NCI-H1436 (cell line): ENCODE measurements at regions not wholly inside any gene's neighbourhood (a gene's known extent, or its start where the extent isn't known, plus 50 kb on each side); places are given as distances from the start of the nearest gene placed in this dataset.

Source experiments
- DNase-seq: peaks from one replicate; lab custom pipeline; 2025; lab: John Stamatoyannopoulos, UW

- no peak for DNase-seq
These were observed 310.9 kb upstream of the NEBL start for GRCh38 chr10:21207852-21208646.

DNA sequence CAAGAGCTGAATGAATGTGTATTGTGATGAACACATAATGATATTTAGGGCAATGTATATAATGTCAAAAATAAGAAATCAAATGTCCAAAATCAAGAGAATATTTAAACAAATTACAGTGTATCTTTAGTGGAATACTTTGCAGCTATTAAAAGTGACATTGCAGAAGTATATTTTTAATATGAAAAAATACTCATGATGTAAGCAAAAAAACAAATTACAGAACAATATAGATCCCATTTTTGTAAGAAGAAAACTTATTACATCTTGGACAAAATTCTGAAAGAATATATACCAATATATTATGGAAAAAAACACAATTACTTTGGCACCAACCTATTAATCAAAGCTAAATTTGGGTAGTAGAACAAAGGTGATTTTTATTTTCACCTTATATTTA lies 308.2 kb upstream of the NEBL start:
- DNase-seq = no peak

- DNase-seq = no peak
These were observed 306.5 kb upstream of the NEBL start for GRCh38 chr10:21203473-21204107.

DNA sequence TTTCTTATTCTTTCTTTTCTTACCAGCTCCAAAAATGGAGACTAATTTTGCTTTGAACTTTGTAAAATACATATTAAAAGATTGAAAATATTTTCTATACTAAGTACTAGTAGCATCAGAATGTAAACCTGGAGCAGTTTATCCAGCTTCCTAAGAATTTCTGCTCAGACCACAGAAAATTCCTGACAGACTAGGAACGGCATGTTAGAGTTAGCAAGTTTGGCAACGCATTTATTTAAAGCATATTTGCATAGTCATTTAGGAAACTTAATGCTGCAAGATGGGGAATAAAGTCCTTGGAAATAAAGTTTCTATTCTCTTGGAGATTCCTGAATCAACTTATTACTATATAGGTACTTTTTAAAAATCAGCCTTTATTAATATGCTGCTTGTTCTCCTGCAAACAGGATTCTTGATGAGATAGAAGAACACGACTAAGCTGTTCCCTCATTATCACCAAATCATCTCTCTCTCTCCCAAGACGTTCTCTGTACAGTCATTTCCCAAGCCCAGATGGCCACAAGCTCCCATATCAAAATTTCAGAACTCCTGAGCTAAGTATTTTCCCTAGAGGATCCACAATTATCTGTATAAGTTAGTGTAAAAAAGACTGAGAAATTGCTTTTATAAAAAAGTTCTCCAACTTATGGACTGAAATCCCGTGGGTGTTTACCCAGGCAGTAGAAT lies 305.8 kb upstream of the NEBL start:
- no peak for DNase-seq

- DNase-seq = no peak
These were observed 302.4 kb upstream of the NEBL start for GRCh38 chr10:21199501-21199900.

DNA sequence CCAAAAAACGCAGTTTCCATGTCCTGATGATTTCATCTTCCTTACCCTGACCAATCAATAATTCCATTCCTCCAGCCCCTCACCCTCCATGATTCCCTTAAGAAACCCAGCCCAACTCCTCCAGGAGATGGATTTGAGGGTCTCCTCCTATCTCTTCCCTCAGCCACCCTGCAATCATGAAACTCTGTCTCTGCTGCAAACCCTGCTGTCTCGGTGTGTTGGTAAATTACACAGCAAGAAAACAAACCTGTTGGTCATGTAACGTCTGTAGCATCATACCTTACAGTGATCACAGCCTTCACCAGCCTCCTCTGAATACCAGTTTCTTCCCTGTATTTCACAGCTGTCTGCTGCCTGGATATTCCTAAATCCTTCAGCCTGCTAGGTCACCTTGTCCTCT lies 300.7 kb upstream of the NEBL start:
- DNase-seq = no peak

DNA sequence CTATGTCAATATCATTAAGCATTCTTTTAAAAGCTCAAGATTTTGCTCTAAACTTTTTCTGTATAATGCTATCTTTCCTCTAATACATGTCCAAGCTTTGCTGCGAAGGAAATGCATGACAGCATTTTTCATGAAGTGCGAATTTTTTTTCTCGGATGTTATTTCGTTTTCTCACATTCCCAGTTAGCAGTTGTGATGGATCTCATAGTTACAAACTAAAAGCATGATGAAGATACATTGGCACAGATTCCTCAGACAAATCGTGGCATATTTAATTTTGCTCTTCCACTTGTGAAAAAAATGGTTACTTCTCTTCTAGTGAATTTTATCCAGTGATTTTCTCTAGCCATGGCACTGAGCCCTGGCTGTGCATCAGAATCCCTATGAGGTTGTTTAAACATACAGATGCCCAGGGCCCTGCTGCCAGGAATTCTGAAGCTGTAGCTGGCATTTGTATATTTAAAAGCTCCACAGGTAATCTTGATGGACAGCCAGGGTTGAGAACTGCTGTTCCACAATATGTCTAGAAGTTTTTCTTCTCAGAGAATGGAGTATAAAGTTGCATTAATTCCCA lies 299.8 kb upstream of the NEBL start:
- DNase-seq = no peak

DNA sequence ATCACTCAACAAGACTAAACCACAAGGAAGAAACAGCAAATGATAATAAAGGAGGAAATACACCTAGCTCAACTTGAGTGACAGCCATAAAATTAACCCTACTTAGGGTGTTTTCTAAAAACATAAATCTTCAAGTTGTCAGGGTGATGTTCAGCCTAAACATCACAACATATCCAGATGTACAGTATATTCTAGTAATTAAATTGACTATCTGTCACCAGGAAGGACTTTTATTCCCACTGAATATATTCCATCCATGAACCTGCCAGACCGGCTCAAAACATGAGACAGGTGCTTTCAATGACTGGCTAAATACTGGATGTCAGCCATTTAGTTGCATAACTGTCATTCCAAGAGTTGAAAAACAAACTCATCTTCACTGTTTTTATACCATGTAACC lies 298.1 kb upstream of the NEBL start:
- DNase-seq = no peak

GRCh38 chr10:21194510-21194993 lies 297.4 kb upstream of the NEBL start:
- DNase-seq = no peak

DNA sequence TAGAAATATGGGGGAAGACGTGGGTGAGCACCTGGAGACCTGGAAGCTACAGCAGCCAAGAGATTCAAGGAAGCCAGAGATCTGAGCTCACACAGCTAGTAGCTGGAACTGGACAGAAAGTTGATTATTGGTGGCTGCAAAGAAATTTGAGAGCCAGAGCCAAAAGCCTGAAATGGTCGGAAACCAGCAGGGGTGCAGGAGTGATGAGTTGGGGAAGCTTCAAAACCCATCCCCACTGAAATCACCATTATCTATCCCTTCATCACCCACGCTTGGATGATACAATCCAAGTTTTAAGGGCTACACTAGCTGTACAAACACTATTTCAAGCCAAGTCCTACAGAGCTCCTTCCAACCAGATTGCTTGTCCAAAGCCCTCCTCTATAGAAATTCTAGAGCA lies 296.1 kb upstream of the NEBL start:
- DNase-seq = no peak

DNA sequence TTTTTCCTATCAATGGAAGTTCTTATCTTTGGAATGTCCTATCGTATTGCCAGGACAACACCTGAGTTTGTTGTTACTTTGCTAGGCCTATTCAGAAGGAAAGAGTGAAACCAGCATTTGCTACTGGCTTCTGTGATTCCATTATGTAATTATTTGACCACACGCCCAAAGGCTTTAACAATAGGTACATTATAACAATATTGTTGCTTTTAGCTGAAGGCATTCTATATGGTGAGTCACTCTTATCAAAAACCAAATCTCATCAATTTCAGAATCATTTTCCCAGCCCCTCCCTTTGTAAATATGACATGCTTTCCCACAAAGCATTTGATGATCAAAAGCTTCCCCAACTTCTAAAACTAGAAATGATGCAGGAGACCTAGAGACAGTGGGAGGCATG lies 294.4 kb upstream of the NEBL start:
- no peak for DNase-seq

DNA sequence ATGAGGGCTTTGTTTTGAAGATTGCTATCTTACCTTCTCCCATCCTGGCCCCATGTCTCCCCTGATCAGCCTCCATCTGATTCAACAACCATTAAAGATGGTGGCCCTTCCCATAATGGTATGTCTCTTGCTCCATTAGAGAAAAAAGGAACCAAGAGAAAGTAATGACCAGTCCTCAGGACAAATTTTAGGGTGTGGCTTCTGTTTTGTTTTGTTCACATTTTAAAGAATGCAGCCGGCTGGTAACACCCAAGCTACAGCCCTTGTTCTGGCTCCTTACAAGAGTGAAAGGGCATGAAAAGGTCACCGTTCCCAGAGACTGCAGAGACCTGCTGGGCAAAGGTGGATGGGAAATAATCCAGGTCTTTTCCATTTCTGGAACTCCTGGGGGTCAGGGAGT lies 287.9 kb upstream of the NEBL start:
- no peak for DNase-seq

GRCh38 chr10:21184216-21184615 lies 287.1 kb upstream of the NEBL start:
- DNase-seq = peak; percentile 6

- no peak for DNase-seq
These were observed 285.9 kb upstream of the NEBL start for GRCh38 chr10:21183025-21183424.

DNA sequence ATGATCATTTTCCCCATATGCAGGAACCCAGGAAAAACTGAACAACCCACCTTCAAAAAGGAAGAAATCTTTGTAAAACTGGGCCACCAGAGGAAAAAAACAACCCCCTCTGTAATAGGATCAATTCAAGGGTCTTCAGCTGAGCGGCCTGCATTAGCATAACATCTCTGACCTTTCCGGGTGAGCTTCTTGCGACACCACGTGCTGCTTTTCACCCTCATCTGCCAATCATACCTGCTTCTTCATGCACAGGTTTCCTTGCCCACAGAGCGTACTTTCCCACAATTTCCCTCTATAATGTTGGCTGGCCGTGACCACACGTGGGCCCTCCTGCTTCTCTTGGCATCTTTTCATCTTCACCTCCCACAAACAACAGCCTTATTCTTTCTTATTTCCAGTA lies 284.3 kb upstream of the NEBL start:
- no peak for DNase-seq

DNA sequence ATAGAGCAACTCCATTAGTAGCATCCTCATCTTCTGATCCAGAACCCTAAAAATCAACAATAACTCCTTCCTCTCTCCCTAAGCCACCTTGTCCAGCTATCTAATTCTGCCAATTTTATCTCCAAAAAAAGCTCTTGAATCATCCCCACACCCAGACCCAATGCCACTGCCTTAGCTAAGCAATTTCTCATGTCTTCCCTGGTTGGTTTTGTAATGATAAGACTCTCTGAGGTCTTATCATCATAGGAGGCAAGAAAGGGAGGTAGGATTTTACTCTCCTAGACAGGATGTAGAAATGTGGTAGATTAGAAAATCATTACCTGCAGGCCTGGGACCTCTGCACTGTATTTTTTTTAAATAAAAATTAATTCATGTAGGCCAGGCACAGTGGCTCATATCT lies 283.5 kb upstream of the NEBL start:
- DNase-seq = no peak

- DNase-seq = no peak
These were observed 279.9 kb upstream of the NEBL start for GRCh38 chr10:21176934-21177480.

DNA sequence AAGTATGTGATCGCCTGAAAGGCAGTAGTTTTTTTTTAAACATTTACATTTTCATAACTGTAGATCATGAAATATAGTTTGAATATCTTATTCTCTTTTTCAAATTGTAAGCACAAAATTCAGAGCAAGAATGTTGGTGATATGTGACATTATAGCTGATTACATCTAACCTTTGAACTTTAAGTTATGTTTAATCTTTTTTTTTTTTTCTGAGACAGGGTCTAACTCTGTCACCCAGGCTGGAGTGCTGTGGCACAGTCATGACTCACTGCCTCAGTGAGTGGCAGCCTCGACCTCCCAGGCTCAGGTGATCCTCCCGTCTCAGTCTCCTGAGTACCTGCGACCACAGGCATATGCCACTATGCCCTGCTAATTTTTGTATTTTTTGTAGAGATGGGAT lies 278.7 kb upstream of the NEBL start:
- DNase-seq = no peak

DNA sequence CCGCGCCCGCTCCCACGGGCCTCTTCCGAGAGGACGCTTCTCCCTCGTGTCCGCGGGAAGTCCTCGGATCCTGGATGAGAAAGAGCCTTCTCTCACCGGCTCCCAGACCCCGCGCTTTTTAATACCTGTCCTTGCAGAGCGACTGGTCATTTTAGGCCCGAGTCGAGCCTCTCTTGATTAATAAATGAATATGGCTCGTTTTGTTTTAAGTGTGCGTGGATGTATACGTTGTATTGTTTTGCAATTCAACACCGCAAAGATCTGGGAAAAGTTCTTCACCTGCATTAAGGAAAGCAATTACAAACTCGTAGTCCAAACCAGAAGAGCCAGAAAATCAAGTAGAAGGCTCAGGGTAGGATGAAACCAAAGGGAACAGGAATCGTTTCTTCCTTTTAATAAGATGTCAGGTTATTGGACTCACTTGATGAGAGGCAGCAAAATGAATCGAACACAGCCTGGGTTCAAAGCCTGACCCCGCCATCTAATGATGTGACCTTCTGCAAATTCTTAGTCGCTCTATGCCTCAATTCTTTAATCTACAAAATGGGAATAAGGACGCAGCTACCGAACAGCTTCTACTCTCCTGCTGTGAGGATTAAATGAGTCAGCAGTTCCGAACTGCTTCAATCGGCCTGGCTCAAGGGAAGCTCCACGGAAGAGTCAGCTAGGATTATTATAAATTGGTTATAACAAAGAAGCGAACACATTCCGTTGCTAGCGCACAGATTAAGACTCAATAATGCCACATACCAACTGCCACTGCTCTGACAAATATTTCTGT lies 277.8 kb upstream of the NEBL start:
- no peak for DNase-seq

DNA sequence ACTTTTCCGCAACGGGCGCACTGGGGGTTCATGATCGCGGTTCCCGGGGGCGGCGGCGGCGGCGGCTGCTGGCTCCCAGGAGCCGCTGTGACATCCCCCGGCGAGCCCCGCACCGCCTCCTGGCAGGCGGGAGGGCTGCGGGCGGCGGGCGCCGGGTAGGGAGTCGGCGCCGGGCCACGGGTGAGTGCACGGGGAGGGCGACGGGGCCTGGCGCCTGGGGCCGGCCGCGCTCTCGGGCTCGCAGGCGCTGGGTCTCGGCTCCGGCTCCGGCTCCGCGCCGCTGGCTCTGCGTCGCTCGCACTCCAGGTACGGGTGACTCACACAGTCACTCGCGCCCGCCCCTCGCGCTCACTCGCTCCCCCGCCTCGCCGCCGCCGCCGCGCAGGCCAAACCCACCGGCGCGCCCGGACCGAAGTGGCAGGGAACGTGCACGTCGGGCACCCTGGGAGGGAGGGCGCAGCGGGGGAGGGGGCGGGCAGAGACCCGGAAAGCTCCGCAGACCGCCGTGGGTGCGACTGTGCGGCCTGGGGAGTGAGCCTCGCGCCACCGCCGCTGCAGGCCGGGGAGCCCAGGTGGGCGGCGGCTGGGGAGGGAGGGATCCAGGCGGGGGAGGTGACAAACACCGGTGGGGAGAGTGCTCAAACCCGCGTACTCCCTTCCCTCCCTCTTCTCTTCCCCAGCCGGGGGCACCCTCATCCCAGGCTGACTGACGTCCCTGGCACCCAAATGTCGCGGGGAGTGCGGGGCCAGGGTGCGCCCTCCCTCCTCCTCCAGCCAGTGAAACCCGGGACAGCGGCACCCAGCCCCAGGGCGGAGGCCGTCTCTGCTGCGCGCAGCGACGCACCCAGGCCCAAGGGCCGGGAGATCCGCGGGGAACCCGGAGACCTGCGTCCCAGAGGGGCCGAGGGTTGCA lies 276.9 kb upstream of the NEBL start:
- peak; percentile 66 for DNase-seq
